ENCODE measurements at regions not wholly inside any gene's neighbourhood (a gene's known extent, or its start where the extent isn't known, plus 50 kb on each side); places are given as distances from the start of the nearest gene placed in this dataset.

- Histone ChIP-seq H3K9me2 (ENCODE audit: insufficient read depth, low read length) (no peaks in the 10 kb centered on the region), H3K27ac (ENCODE audit: low read length) (no peak overlapping the region), H3F3A (ENCODE audit: insufficient read depth, low read length, poor library complexity, severe bottlenecking) (no peaks in the 10 kb centered on the region), H3K36me3 (ENCODE audit: insufficient read depth, low read length) (no peaks in the 10 kb centered on the region), H3K4me3 (ENCODE audit: low read length) (no peak overlapping the region), H3K9ac (ENCODE audit: low read length) (no peak overlapping the region), H3K4me2 (ENCODE audit: low read length) (no peak overlapping the region), H3K9me3 (ENCODE audit: low read length) (no peaks in the 10 kb centered on the region), H3K27me3 (ENCODE audit: insufficient read depth, low read depth, low read length) (no peaks in the 10 kb centered on the region), H4K20me1 (ENCODE audit: insufficient read depth) (no peaks in the 10 kb centered on the region), H2AFZ (ENCODE audit: low read depth, low read length) (no peak overlapping the region), H3K79me2 (replicated peaks; ENCODE audit: insufficient read depth, low read length) (no peaks in the 10 kb centered on the region)
- TF ChIP-seq TAF1 (IDR thresholded peaks at IDR 0.05; ENCODE audit: low read depth) (no peak), REST (IDR thresholded peaks at IDR 0.05; ENCODE audit: borderline replicate concordance) (no peak), CTCF (IDR thresholded peaks at IDR 0.05; ENCODE audit: poor library complexity, severe bottlenecking) (no peak), EP300 (conservative IDR thresholded peaks at IDR 0.05; ENCODE audit: poor library complexity, severe bottlenecking) (no peak), MXI1 (conservative IDR thresholded peaks at IDR 0.05; ENCODE audit: poor library complexity, severe bottlenecking) (no peak), EZH2 (IDR thresholded peaks at IDR 0.05; ENCODE audit: borderline replicate concordance, insufficient read depth, low read length, poor library complexity, severe bottlenecking) (no peak), SMC3 (conservative IDR thresholded peaks at IDR 0.05; ENCODE audit: poor library complexity) (no peak), POLR2AphosphoS5 (IDR thresholded peaks at IDR 0.05) (no peak), RAD21 (conservative IDR thresholded peaks at IDR 0.05) (no peak)
These were observed 957.2 kb upstream of the PRKX start for GRCh38 chrX:4670606-4671005.

- Histone ChIP-seq H3K4me3 (ENCODE audit: low read length) (no peak overlapping the region), H3K9me2 (ENCODE audit: insufficient read depth, low read length) (no peaks in the 10 kb centered on the region), H3K27me3 (ENCODE audit: insufficient read depth, low read depth, low read length) (no peaks in the 10 kb centered on the region), H3K9ac (ENCODE audit: low read length) (no peak overlapping the region), H3K4me2 (ENCODE audit: low read length) (no peak overlapping the region), H3K27ac (ENCODE audit: low read length) (no peak overlapping the region), H3K9me3 (ENCODE audit: low read length) (no peaks in the 10 kb centered on the region), H4K20me1 (ENCODE audit: insufficient read depth) (no peaks in the 10 kb centered on the region), H2AFZ (ENCODE audit: low read depth, low read length) (no peak overlapping the region), H3K36me3 (ENCODE audit: insufficient read depth, low read length) (no peaks in the 10 kb centered on the region), H3F3A (ENCODE audit: insufficient read depth, low read length, poor library complexity, severe bottlenecking) (no peaks in the 10 kb centered on the region), H3K79me2 (replicated peaks; ENCODE audit: insufficient read depth, low read length) (no peaks in the 10 kb centered on the region)
- TF ChIP-seq EP300 (conservative IDR thresholded peaks at IDR 0.05; ENCODE audit: poor library complexity, severe bottlenecking) = no peak
- no peak for TF ChIP-seq SMC3 (conservative IDR thresholded peaks at IDR 0.05; ENCODE audit: poor library complexity)
- TF ChIP-seq MXI1 (conservative IDR thresholded peaks at IDR 0.05; ENCODE audit: poor library complexity, severe bottlenecking) = no peak
- TF ChIP-seq EZH2 (IDR thresholded peaks at IDR 0.05; ENCODE audit: borderline replicate concordance, insufficient read depth, low read length, poor library complexity, severe bottlenecking) = no peak
- TF ChIP-seq REST (IDR thresholded peaks at IDR 0.05; ENCODE audit: borderline replicate concordance) = no peak
- no peak for TF ChIP-seq POLR2AphosphoS5 (IDR thresholded peaks at IDR 0.05)
- no peak for TF ChIP-seq CTCF (IDR thresholded peaks at IDR 0.05; ENCODE audit: poor library complexity, severe bottlenecking)
- no peak for TF ChIP-seq RAD21 (conservative IDR thresholded peaks at IDR 0.05)
- TF ChIP-seq TAF1 (IDR thresholded peaks at IDR 0.05; ENCODE audit: low read depth) = no peak
These were observed 955.5 kb upstream of the PRKX start for GRCh38 chrX:4668802-4669536.

Data from neural cell (in vitro differentiated cells).